GM18498 (cell line): ENCODE measurements at regions not wholly inside any gene's neighbourhood (a gene's known extent, or its start where the extent isn't known, plus 50 kb on each side); places are given as distances from the start of the nearest gene placed in this dataset.

Experiments used
- ATAC-seq: cut with Tn5 transposase; IDR thresholded peaks from one replicate; pipeline ENCODE4 v1.9.1; 2021; ENCODE audit warnings: mild to moderate bottlenecking, moderate library complexity; ENCODE audit not compliant: unreplicated experiment

DNA sequence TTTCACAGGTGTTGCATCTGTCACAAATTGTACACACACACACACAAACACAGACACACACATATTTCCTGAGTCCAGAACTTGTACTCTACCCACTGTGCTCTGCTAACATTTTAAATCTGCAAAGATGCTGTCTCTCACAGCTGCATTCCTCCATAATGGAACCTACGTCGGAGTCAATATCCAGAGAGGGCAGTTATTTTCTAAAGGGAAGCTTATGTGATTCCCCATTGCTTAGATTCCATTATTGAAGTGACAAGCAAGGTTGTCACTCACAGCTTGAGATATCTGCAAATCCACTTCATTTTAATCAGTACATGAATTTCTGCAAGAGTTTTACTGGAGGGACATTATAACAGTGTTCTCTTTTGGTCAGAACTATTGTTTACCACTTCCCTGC lies 992.4 kb downstream of the NSUN3 start:
- no peak for ATAC-seq

- no peak for ATAC-seq
These were observed 1019.3 kb downstream of the NSUN3 start for GRCh38 chr3:95082191-95082590.

GRCh38 chr3:95084738-95085137 lies 1021.9 kb downstream of the NSUN3 start:
- ATAC-seq: no peak

DNA sequence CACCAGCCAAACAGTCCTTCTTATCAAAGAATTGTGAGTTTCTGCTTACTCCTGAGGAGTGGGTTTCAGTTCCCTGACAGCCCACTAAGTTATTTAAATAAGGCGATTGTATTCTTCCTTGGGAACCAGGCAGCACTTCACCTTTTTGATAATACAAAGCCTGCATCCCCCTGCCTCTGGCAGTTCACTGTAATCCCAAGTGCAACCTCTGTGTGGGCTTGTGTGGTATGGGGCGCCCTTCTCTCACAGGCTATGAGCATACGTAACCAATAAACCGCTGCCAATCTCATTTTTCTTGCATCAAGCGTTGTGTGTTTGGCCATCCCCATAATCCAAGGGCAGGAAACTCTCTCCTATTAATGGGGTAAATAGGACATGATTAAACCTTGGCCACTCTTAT lies 1025.6 kb downstream of the NSUN3 start:
- ATAC-seq: no peak

DNA sequence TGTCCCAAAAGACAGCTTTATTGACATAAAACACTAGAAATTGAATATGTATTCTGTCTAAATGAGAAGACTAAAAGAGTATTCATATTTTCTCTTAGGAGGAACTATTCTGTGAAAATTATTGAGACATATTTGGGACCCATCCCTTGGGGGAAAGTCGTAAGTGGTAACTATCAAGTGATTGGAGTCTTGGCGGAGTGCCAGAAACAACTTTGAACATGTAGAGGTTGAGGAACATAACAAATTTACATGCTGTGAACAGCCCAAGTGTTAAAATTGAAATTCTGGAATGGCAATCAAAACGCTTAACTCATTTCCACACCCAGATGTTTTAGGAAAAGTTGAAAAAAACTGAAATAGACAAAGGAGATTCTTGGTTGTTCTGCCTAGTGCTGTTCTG lies 1034.6 kb downstream of the NSUN3 start:
- no peak for ATAC-seq

- no peak for ATAC-seq
These were observed 1058.1 kb downstream of the NSUN3 start for GRCh38 chr3:95120921-95121320.

- ATAC-seq: no peak
These were observed 1060.2 kb downstream of the NSUN3 start for GRCh38 chr3:95123104-95123503.

GRCh38 chr3:95134693-95135413 lies 1072.0 kb downstream of the NSUN3 start:
- no peak for ATAC-seq

DNA sequence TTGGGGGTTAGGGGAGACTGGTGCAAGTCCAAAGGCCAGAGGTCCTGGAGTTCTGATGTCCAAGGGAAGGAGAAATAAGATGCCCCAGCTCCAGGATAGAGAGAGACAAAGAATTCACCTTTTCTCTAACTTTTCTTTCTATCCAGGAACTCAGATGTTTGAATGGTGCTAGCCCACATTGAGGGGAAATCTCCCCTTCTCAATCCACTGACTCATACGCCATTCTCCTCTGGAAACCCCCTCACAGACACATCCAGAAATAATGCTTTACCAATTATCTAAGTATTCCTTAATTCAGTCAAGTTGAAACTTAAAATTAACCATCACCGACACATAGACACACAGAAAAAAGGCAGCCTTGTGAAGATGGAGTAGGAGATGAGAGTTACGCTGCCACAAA lies 1085.2 kb downstream of the NSUN3 start:
- no peak for ATAC-seq

DNA sequence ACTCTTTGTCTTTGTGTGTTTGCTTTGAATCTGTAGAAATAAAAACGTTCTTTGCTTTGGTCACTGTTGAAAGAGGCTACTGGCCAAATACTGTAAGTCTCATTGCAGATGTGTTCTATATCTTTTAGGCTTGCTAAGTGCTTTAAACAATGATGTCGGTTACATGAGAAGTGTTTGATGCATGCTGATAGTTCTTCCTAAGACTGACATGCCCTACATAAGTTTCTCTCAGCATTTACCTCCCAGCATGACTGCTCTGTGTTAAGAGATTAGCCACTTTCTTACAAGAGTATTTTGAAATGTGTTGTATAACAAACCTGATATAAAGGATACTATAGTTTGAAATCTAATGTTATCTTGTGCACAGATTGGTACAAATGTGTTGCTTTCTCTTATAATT lies 1088.7 kb downstream of the NSUN3 start:
- ATAC-seq: no peak

- ATAC-seq: no peak
These were observed 1091.9 kb downstream of the NSUN3 start for GRCh38 chr3:95154766-95155165.

GRCh38 chr3:95162794-95163193 lies 1099.9 kb downstream of the NSUN3 start:
- ATAC-seq: no peak

DNA sequence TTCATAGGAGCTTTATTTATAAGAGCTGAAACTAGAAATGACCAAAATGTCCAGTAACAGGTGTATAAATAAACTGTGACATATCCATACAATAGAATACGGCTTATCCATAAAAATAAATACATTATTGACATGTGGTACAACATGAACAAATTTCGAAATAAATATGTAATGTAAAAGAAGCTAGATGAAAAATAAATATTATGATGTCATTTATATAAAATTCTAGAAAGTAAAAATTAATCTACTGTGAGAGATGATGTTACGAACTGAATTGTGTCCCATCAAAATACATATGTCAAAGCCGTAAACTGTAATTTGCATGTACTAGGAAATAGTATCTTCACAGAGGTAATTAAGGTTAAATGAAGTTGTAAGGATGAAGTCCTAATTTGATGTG lies 1104.9 kb downstream of the NSUN3 start:
- no peak for ATAC-seq

GRCh38 chr3:95168526-95168925 lies 1105.7 kb downstream of the NSUN3 start:
- ATAC-seq: no peak

DNA sequence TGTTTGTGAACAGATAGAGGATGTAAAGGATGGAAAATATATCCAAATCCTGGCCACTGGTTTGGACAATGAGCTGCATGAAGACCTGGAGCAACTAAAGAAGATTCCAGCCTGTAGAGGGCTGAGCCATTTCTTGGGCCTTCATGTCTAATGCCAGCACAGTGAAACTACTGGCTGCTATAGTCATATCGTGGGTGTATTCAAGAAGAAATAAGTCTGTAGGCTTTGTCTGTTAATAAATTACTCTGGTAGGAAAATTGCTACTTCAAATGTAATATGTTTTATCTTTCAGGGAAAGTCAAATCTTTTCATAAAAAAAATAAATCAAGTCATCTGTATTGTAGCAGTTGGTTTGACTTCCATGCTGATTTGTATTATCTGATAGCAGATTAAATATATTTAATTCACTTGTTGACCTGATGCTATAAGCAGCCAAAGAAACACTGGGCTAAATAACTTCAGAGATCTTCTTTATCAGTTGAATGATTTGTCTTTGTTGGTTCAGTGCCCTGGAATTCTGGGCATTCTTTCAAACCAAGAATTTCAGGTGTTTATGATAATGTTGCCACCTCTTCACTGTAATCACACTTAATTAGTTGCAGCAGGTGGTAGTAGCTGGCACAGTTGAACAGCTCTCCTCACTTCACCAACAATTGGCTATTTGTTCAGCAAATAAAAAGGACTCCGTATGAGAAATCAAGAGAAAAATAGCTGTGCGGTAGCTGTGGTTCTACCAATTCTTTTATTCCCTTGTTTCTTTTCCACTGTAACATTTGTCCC lies 1109.5 kb downstream of the NSUN3 start:
- no peak for ATAC-seq

DNA sequence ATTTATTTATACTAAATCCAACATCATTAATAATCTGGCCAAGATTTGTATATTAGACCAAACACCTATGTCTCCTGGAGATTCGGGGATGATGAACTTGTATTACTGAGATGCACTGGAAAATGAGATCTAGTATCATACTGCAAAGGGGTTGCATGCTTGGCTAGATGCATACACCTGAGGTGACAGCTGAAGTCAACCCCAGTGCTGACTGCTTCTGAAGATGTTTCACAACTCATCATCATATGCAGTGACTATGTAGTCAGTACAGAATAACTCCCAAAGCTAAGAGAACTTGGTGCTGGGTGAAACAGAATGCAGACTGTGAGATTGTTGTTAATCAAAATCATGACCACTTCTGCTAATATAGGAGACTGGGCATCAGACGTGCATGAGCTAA lies 1114.2 kb downstream of the NSUN3 start:
- ATAC-seq: no peak

DNA sequence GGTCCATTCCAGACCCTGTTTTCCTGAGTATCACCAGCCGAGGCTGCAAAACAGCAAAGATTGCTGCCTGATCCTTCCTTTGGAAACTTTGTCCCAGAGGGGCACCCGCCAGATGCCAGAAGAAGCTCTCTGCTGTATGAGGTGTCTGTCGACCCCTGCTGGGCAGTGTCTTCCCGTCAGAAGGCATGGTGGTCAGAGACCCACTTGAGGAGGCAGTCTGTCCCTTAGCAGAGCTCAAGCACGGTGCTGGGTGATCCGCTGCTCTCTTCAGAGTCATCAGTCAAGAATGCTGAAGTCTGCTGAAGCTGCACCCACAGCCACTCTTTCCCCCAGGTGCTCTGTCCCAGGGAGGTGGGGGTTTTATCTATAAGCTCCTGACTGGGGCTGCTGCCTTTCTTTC lies 1121.2 kb downstream of the NSUN3 start:
- ATAC-seq: no peak

GRCh38 chr3:95189348-95189747 lies 1126.5 kb downstream of the NSUN3 start:
- no peak for ATAC-seq

DNA sequence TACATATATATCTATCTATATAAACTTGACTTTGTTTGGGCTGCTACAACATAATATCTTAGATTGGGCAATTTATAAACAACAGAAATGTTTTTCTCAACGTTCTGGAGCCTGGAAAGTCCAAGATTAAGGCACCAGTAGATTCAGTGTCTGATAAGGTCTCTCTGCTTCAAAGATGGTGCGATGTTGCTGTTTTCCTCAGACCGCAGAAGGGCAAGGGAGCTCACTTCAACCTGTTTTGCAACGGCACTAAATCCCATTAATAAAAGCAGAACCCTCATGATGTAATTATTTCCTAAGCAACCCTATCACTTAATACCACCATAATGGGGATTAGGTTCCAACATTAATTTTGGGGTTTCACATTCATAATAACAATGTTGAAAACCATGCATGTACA lies 1134.8 kb downstream of the NSUN3 start:
- ATAC-seq: no peak

- ATAC-seq: no peak
These were observed 1137.5 kb downstream of the NSUN3 start for GRCh38 chr3:95200384-95200783.

- ATAC-seq: no peak
These were observed 1148.0 kb downstream of the NSUN3 start for GRCh38 chr3:95210878-95211277.

- no peak for ATAC-seq
These were observed 1149.3 kb downstream of the NSUN3 start for GRCh38 chr3:95212117-95212516.
